Heart left ventricle (tissue), 16 donors: ENCODE measurements at regions not wholly inside any gene's neighbourhood (a gene's known extent, or its start where the extent isn't known, plus 50 kb on each side); places are given as distances from the start of the nearest gene placed in this dataset.
A peak's percentile ranks its signal among the peaks of the same experiment; 100 is the strongest.

Experiments
- ATAC-seq, 4 donors: fragments of 200-7000 bp; cut with Tn5 transposase; one replicate each; pipeline ENCODE4 v1.9.1; 2020 to 2022; ENCODE audit warnings: moderate library complexity in 4 of 4, mild to moderate bottlenecking in 3 of 4, moderate number of reproducible peaks in 1 of 4
- DNase-seq, 5 donors: peaks; one replicate each; pipeline ENCODE4 v3.0.0-alpha.2; 2020
- H3K27ac ChIP-seq, 12 donors: fragments of 200-600 bp; sonication (generic) in 4 of 12; one replicate each; pipeline versions ENCODE4 v1.5.0 to v1.8.0; 2016 to 2022; ENCODE audit warnings: mild to moderate bottlenecking in 2 of 12
- H3K27me3 ChIP-seq, 9 donors: fragments of 200-600 bp; sonication (generic) in 2 of 9; one replicate each; pipeline versions ENCODE4 v1.5.1 to v1.8.0; 2016 to 2022; ENCODE audit warnings: mild to moderate bottlenecking in 3 of 9
- H3K36me3 ChIP-seq, 9 donors: fragments of 200-600 bp; sonication (generic) in 2 of 9; one replicate each; pipeline versions ENCODE4 v1.5.0 to v1.8.0; 2018 to 2022; ENCODE audit warnings: mild to moderate bottlenecking in 2 of 9
- H3K4me1 ChIP-seq, 12 donors: fragments of 200-600 bp; sonication (generic) in 4 of 12; one replicate each; pipeline versions ENCODE4 v1.5.0 to v1.8.0; 2016 to 2022; ENCODE audit warnings: mild to moderate bottlenecking in 3 of 12
- H3K4me3 ChIP-seq, 12 donors: fragments of 200-600 bp; sonication (generic) in 4 of 12; one replicate each; pipeline versions ENCODE4 v1.5.0 to v1.8.0; 2017 to 2022; ENCODE audit warnings: mild to moderate bottlenecking in 9 of 12, moderate library complexity in 4 of 12
- H3K9me3 ChIP-seq, 12 donors: fragments of 200-600 bp; sonication (generic) in 4 of 12; one replicate each; pipeline versions ENCODE4 v1.5.0 to v1.8.0; 2016 to 2022; ENCODE audit warnings: mild to moderate bottlenecking in 1 of 12
- POLR2A ChIP-seq, 2 donors: fragments of 450-650 bp; IDR thresholded peaks; one replicate each; pipeline ENCODE4 v1.6.1; 2017; ENCODE audit warnings: antibody characterized with exemption in 2 of 2, mild to moderate bottlenecking in 2 of 2, moderate library complexity in 2 of 2
- WGBS, 4 donors: extraction: QIAGEN DNeasy Blood & Tissue Kit in 2 of 4; methylation state at CpG; one replicate each; pipeline versions ENCODE4 v1.1.5 to v1.1.7; 2013 to 2018; 5-methylcytosine and 5-hydroxymethylcytosine counted together
- intact Hi-C, 10 donors: fragments of 100-400 bp; cut with DNase I; formaldehyde crosslinking; loops; one replicate each; pipeline versions ENCODE4 v1.11.1 to v1.14.2; 2022
- TF ChIP-seq, protein P1 (sequence below), 12 donors: fragments of 200-600 bp; sonication (generic) in 4 of 12; IDR thresholded peaks; one replicate each; pipeline versions ENCODE4 v1.5.0 to v1.8.0; 2018 to 2022; ENCODE audit warnings: antibody characterized with exemption in 12 of 12, mild to moderate bottlenecking in 5 of 12
- donor health status: ischemic (EF 13 %, LVEDD 7.1; RV severe dilation, severe dysfunction).
- donor health status: healthy with polysubstance abuse.
- donor health status: DM: no; HTN: yes; CAD: no.
- donor health status: DM: no; HTN: no; CAD: no.
- donor health status: ischemic (EF 25% LVEDD 6.9; RV normal size, moderate dysfunction).
- donor health status: ischemic (EF 25% LVEDD 5.7; RV mildly dilated, moderate dysfunction).
- donor health status: healthy.
- donor health status: DM: yes; HTN: yes; CAD: no.
- donor health status: ischemic (EF 35%, LVEDD 5.7; RV mildly dilated, moderate dysfunction).
- donor health status: nonischemic (EF 11% LVEDD 7.7; RV severe dilation, severe dysfunction).
- donor health status: DM: yes; HTN: yes; CAD: no.
- donor health status: PGD.
- donor health status: ischemic (EF 29% LVEDD 5.4; RV normal size, mild dysfunction).
- donor health status: nonischemic (EF 23%, LVEDD 6.1; RV moderate dilation, normal function).

DNA sequence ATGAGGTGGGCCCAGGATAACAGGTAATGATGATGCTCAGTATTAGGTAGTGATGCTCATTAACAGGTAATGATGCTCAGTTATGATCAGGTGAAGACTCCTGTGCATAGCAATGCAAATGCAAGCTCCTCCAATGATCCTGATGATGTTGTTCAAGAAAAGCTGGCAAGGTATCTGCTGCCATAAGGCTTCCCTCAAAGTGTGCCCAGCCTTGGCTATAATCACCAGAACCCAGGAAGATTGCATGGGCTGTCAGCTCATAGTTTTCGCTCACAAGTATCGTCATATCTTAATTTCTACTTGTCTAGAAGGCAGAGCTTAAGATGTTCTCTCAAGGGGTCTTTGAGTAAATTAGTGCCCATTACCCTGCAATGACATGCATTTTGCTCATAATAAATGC, 366.2 kb upstream of the CLNK start:
- DNase-seq (no peak), ATAC-seq (no peak)
- H3K36me3 ChIP-seq: no peaks in the 10 kb centered on the region
- no peaks in the 10 kb centered on the region for H3K27me3 ChIP-seq
- no peak for TF ChIP-seq POLR2A (IDR thresholded peaks at IDR 0.05)
- TF ChIP-seq, protein P1, sequence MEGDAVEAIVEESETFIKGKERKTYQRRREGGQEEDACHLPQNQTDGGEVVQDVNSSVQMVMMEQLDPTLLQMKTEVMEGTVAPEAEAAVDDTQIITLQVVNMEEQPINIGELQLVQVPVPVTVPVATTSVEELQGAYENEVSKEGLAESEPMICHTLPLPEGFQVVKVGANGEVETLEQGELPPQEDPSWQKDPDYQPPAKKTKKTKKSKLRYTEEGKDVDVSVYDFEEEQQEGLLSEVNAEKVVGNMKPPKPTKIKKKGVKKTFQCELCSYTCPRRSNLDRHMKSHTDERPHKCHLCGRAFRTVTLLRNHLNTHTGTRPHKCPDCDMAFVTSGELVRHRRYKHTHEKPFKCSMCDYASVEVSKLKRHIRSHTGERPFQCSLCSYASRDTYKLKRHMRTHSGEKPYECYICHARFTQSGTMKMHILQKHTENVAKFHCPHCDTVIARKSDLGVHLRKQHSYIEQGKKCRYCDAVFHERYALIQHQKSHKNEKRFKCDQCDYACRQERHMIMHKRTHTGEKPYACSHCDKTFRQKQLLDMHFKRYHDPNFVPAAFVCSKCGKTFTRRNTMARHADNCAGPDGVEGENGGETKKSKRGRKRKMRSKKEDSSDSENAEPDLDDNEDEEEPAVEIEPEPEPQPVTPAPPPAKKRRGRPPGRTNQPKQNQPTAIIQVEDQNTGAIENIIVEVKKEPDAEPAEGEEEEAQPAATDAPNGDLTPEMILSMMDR (IDR thresholded peaks at IDR 0.05): no peak
- H3K4me1 ChIP-seq: no peaks in the 10 kb centered on the region
- no peak overlapping the region for H3K27ac ChIP-seq
- no peak overlapping the region for H3K4me3 ChIP-seq
- H3K9me3 ChIP-seq: peaks cover 0 to 4% (median 0%) of the 10 kb centered on the region in 12 donors
- 95 to 100% (median 97%) methylated on average over 2 of the region's 2 CpGs for WGBS, 4 donors
- intact Hi-C loops: no loop called here

DNA sequence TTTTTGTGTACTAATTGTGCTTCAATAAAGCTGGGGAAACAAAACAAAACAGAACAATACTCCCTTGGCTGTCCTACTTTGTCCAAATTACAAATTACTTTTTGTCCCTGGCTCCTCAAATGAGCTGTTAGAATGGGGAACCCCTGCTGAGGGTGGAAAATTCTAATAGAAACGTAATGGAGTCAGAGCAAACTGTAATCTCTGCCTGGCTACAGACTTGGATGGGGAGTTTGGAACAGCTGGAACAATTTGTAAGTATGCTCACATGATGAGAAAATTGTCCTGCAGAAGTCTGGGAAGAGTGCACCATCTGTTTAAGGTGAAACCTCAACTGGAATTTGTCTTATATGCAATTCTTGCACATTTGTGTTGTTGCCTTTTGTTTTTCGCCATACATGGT, 364.4 kb upstream of the CLNK start:
- WGBS, 4 donors: 67 to 83% (median 72%) methylated on average over 2 of the region's 2 CpGs
- Histone ChIP-seq H3K4me3 (no peak overlapping the region), H3K27ac (no peak overlapping the region), H3K27me3 (no peaks in the 10 kb centered on the region), H3K36me3 (no peaks in the 10 kb centered on the region), H3K9me3 (peaks cover 0 to 10% (median 0%) of the 10 kb centered on the region in 12 donors), H3K4me1 (no peaks in the 10 kb centered on the region)
- DNase-seq (no peak), ATAC-seq (no peak)
- intact Hi-C loops: no loop called here
- TF ChIP-seq, protein P1 (IDR thresholded peaks at IDR 0.05): no peak
- no peak for TF ChIP-seq POLR2A (IDR thresholded peaks at IDR 0.05)

DNA sequence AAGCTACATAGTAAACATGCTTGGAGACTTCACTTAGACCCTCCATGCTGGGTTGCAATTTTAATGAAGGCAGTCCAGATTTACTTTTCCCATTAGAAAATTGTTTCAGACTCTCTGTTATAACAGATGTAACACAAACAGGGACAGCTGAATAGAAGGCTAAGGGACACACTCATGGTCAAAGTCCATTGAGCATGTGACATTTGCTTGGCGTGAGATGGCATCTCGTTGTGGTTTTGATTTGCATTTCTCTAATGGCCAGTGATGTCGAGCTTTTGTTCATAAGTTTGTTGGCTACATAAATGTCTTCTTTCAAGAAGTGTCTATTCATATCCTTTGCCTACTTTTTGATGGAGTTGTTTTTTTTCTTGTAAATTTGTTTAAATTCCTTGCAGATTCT, 358.2 kb upstream of the CLNK start:
- H3K4me3 ChIP-seq: no peak overlapping the region
- no peak for DNase-seq
- TF ChIP-seq, protein P1 (IDR thresholded peaks at IDR 0.05): no peak
- no peak for TF ChIP-seq POLR2A (IDR thresholded peaks at IDR 0.05)
- 89 to 96% (median 91%) methylated on average over 3 of the region's 3 CpGs for WGBS, 4 donors
- H3K27ac ChIP-seq: no peak overlapping the region
- no peak for ATAC-seq
- H3K4me1 ChIP-seq: peaks cover 0 to 8% (median 0%) of the 10 kb centered on the region in 12 donors
- intact Hi-C loops: no loop called here
- no peaks in the 10 kb centered on the region for H3K27me3 ChIP-seq
- H3K9me3 ChIP-seq: peaks cover 0 to 10% (median 0%) of the 10 kb centered on the region in 12 donors
- H3K36me3 ChIP-seq: no peaks in the 10 kb centered on the region

DNA sequence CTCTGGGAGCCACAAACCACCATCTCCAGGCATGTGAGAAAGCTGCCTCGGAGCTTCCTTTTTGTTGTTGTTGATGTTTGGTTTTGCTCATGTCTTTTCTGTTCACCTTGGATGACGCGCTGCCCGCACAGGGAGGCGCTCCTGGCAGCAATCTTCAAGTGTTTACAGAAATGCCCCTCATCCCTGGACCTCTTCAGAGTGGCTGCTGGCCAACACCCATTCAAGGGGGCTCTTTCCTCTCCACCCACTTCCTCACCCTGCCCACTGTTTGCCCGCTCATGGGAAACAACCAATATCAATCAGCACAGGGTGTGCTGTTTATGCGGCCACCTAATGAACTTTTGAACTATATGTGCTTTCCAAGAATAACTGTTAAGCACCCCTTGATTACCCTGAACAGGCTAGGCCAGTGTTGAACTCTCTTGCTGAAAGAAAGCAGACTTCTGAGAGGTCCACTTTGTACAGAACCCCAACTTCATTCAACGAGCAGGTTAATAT, 355.1 kb upstream of the CLNK start:
- peak in 1 of 4 donors; percentile 36 for ATAC-seq
- Histone ChIP-seq H3K4me3 (no peak overlapping the region), H3K27ac (no peak overlapping the region), H3K9me3 (no peaks in the 10 kb centered on the region), H3K27me3 (no peaks in the 10 kb centered on the region), H3K4me1 (peaks cover 0 to 8% (median 0%) of the 10 kb centered on the region in 12 donors), H3K36me3 (no peaks in the 10 kb centered on the region)
- intact Hi-C loops: no loop called here
- TF ChIP-seq, protein P1 (IDR thresholded peaks at IDR 0.05): no peak
- no peak for TF ChIP-seq POLR2A (IDR thresholded peaks at IDR 0.05)
- WGBS, 4 donors: 68 to 82% (median 73%) methylated on average over 8 of the region's 8 CpGs
- DNase-seq: no peak
